Activated CD4-positive, alpha-beta memory T cell treated with anti-CD3 and anti-CD28 coated beads for 36 hours (primary cell): ENCODE measurements at regions not wholly inside any gene's neighbourhood (a gene's known extent, or its start where the extent isn't known, plus 50 kb on each side); places are given as distances from the start of the nearest gene placed in this dataset.
"Not testable (repeated sequence)": the region's sequence is repeated elsewhere in the genome, so short reads cannot be mapped to it uniquely, and the experiment has no call there.

Experiments
- CTCF ChIA-PET: fragments of 350-600 bp; sonication (Branson Sonifier 250); formaldehyde crosslinking; loops from one replicate; lab custom pipeline; 2021; ENCODE audit warnings: antibody characterized with exemption, inconsistent platforms; lab: Charles Lee
- POLR2A ChIA-PET: fragments of 350-600 bp; sonication (Branson Sonifier 250); formaldehyde crosslinking; loops from one replicate; lab custom pipeline; 2021; ENCODE audit warnings: antibody characterized with exemption; lab: Charles Lee
- DNase-seq: peaks from one replicate; pipeline ENCODE4 v3.0.0-alpha.2; 2020
- H3K27ac Mint-ChIP-seq: one replicate; pipeline ENCODE4 v1.8.0; 2021; ENCODE audit warnings: mixed read lengths
- H3K27me3 Mint-ChIP-seq: one replicate; pipeline ENCODE4 v1.8.0; 2021; ENCODE audit warnings: mixed read lengths
- H3K36me3 Mint-ChIP-seq: one replicate; pipeline ENCODE4 v1.8.0; 2021; ENCODE audit warnings: mixed read lengths
- H3K4me1 Mint-ChIP-seq: one replicate; pipeline ENCODE4 v1.8.0; 2021; ENCODE audit warnings: low read depth, mixed read lengths
- H3K4me3 Mint-ChIP-seq: one replicate; pipeline ENCODE4 v1.8.0; 2021; ENCODE audit warnings: mild to moderate bottlenecking, mixed read lengths
- H3K9me3 Mint-ChIP-seq: one replicate; pipeline ENCODE4 v1.8.0; 2021; ENCODE audit warnings: mixed read lengths
- intact Hi-C: fragments of 100-400 bp; cut with micrococcal nuclease; formaldehyde crosslinking; loops from one replicate; pipeline ENCODE4 v1.15.1; 2023

DNA sequence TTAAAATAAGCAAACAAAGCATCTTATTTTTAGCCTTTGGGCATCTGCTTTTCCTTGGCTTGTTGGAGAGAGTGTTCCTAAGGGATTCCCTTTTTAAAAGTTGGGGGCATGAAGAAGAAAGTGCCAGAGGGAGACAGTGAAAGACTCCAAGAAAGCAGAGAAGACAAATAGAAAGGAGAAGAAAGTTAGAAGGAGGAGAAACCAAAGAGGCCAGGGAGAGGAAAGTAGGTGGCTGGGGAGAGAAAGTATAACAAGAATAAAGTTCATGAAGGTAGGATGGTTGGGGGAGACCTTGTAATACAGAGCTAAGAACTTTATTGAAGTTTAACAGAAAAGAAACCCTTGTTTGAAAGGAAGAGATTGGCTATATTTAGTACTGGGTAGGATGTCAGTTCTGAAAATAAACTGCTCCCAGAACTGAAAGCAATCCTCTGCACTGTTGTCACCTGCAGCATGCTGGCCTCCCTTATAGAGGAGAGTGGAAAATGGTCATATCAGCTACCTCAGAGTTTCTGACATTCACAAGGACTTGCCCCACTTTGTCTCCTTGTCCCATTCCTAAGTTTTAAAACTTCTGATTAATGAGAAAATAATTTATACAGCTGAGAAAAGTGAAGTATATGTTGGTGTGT is 125.3 kb upstream of the VAMP7 start:
- ChIA-PET POLR2A (no interaction called here), CTCF (no interaction called here)
- peaks cover under 1% of the 10 kb centered on the region for H3K9me3 Mint-ChIP-seq
- DNase-seq, result no peak
- no peak overlapping the region for H3K4me3 Mint-ChIP-seq
- no peaks in the 10 kb centered on the region for H3K36me3 Mint-ChIP-seq
- H3K4me1 Mint-ChIP-seq, result no peaks in the 10 kb centered on the region
- H3K27me3 Mint-ChIP-seq, result no peaks in the 10 kb centered on the region
- intact Hi-C loops, result no loop called here
- H3K27ac Mint-ChIP-seq, result no peak overlapping the region

DNA sequence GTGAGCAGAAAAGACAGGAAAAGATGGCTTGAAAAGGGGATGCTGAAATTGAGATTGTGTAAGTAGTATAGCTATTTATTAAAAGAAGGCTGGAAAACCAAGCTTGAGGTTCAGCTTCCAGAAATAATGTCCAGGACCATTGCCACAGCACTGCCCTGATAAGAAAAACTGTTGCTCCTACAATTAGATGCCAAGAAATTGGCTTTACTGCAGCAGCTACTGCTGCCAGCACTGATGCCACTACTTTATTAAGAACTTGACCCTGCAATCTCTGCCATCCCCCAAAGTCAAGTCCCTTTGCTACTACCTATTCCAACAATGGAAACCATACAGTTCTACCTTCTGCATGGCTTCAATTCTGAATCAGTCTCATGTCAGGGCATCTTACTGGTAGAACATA is 130.0 kb upstream of the VAMP7 start:
- intact Hi-C loops, result no loop called here
- no peak overlapping the region for H3K4me3 Mint-ChIP-seq
- H3K27ac Mint-ChIP-seq, result no peak overlapping the region
- H3K36me3 Mint-ChIP-seq, result no peaks in the 10 kb centered on the region
- H3K9me3 Mint-ChIP-seq, result no peaks in the 10 kb centered on the region
- H3K4me1 Mint-ChIP-seq, result no peaks in the 10 kb centered on the region
- DNase-seq, result no peak
- ChIA-PET CTCF (no interaction called here), POLR2A (no interaction called here)
- no peaks in the 10 kb centered on the region for H3K27me3 Mint-ChIP-seq

DNA sequence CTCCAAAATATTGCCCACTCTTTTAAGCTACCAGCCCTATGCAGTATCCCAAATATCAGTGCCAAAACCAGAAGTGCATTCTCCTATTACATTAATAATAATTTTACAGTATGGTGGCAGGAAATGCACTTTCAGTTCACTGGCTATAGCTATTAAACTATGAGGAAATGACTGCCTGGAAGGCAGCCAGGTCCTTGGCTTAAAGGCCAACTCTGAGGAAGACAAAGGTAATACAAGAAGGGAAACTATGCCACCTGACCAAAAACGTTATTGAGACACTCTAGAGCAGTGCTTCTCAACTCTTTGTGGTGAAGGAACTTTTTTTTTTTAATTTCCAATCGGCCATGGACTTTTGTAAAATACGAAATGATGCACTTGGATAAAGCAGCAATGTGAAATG is 133.6 kb upstream of the VAMP7 start:
- Mint-ChIP-seq H3K4me1 (no peaks in the 10 kb centered on the region), H3K27ac (no peak overlapping the region), H3K27me3 (no peaks in the 10 kb centered on the region), H3K4me3 (no peak overlapping the region), H3K9me3 (peaks cover 2% of the 10 kb centered on the region), H3K36me3 (no peaks in the 10 kb centered on the region)
- ChIA-PET POLR2A (no interaction called here), CTCF (no interaction called here)
- intact Hi-C loops, result no loop called here
- no peak for DNase-seq

DNA sequence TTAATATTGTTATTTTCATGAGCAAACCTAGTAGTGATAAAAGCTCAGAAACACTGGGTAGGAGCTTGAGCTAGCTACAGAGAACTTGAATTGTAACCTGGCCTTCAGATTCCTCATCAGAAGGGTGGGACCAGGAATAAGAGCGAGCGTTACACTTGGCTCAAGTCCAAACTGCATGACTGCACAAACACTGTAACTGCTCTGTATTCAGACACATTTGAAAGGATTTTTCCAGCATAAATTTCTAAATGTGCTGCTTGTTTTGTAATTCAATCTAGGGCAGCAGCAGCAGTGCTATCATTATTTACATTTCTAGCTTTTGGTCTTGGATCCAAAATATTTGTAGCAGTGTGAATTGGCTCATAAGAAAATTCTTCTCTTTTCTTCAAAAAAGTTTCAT is 133.0 kb upstream of the TMLHE start:
- H3K36me3 Mint-ChIP-seq, result peaks cover 3% of the 10 kb centered on the region
- H3K27me3 Mint-ChIP-seq, result no peaks in the 10 kb centered on the region
- POLR2A ChIA-PET, result no interaction called here
- CTCF ChIA-PET, result no interaction called here
- H3K9me3 Mint-ChIP-seq, result peaks cover 9% of the 10 kb centered on the region
- H3K4me3 Mint-ChIP-seq, result no peak overlapping the region
- H3K27ac Mint-ChIP-seq, result no peak overlapping the region
- no peak for DNase-seq
- intact Hi-C loops, result no loop called here
- H3K4me1 Mint-ChIP-seq, result no peaks in the 10 kb centered on the region

DNA sequence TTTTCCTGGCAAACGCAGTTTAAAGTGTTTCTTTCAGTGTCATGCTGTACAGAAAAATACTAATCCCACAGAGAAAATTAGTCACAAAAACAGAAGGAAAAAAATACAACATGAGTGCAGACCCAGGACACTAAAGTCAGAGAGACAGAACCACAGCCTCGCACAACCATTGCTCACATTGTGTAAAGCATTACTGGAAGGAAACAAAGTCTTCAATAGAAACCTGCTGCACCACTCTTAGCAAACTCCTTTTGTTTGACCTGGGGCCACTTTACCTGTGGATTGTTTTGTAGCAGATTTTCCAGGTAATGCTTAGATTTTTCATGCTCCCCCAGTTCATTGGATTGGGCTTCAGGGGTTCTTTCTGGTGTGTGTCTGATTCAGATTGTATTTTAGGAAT is 131.8 kb upstream of the TMLHE start:
- peaks cover 13% of the 10 kb centered on the region for H3K9me3 Mint-ChIP-seq
- ChIA-PET CTCF (no interaction called here), POLR2A (no interaction called here)
- H3K27me3 Mint-ChIP-seq, result no peaks in the 10 kb centered on the region
- no peaks in the 10 kb centered on the region for H3K4me1 Mint-ChIP-seq
- H3K4me3 Mint-ChIP-seq, result no peak overlapping the region
- DNase-seq, result no peak
- peaks cover 4% of the 10 kb centered on the region for H3K36me3 Mint-ChIP-seq
- intact Hi-C loops, result no loop called here
- no peak overlapping the region for H3K27ac Mint-ChIP-seq

DNA sequence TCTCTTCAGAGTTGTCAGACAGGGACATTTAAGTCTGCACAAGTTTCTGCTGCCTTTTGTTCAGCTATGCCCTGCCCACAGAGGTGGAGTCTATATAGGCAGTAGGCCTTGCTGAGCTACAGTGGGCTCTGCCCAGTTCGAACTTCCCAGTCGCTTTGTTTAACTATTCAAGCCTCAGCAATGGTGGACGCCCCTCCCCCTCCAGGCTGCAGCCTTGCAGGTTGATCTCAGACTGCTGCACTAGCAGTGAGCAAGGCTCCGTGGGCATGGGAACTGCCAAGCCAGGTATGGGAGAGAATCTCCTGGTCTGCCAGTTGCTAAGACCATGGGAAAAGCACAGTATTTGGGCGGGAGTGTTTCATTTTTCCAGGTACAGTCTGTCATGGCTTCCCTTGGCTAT is 115.6 kb upstream of the TMLHE start:
- DNase-seq, H3K36me3 Mint-ChIP-seq, H3K4me3 Mint-ChIP-seq, POLR2A ChIA-PET, H3K4me1 Mint-ChIP-seq, CTCF ChIA-PET, H3K27ac Mint-ChIP-seq, intact Hi-C loops, H3K27me3 Mint-ChIP-seq: not testable (repeated sequence)
- H3K9me3 Mint-ChIP-seq, result peaks cover 17% of the 10 kb centered on the region

DNA sequence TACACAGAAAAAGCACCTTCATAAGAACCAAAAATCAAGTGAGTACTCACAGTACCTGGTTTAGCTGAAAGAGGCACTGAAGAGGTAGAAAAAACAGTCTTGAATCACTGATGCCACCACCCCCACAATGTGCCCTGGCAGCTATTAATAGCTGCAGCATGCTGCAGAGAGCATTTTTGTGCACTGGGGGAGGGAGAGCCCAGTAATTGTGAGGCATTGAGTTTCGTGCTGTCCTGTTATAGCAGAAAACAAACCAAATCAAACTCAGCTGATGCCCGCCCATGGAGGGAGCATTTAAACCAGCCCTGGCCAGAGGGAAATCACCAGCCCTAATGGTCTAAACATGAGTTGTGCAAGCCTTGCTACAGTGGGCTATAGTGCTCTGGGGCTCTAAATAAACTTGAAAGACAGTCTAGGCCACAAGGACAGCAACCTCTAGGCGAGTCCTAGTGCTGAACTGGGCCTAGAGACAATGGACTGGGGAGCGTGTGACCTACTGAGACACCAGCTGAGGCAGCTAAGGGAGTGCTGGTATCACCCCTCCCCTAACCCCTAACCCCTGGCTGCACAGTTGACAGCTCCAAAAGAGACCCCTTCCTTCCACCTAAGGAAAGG is 106.3 kb upstream of the TMLHE start:
- H3K4me3 Mint-ChIP-seq, result no peak overlapping the region
- no peaks in the 10 kb centered on the region for H3K27me3 Mint-ChIP-seq
- no peak overlapping the region for H3K27ac Mint-ChIP-seq
- H3K9me3 Mint-ChIP-seq, result peaks cover 13% of the 10 kb centered on the region
- no peaks in the 10 kb centered on the region for H3K36me3 Mint-ChIP-seq
- intact Hi-C loops, result no loop called here
- CTCF ChIA-PET, result no interaction called here
- no peaks in the 10 kb centered on the region for H3K4me1 Mint-ChIP-seq
- no peak for DNase-seq
- POLR2A ChIA-PET, result no interaction called here

DNA sequence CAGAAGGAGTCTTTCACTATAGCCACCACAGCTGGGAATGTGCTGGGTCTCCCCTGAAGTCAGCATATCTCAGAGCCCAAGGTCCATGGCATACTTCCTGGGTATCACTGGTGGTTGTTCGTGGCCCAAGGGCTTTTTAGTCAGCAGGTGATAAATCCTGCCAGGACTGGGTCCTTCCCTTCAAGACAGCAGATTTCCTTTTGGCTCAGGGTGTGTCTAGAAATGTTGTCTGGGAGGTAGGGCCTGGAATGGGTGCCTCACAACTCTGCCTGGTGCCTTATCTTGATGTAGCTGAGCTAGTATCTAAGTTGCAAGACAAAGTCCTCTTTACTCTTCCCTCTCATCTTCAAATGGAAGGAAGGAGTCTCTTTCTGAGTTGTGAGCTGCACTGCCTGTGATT is 102.4 kb upstream of the TMLHE start:
- Mint-ChIP-seq H3K27me3 (no peaks in the 10 kb centered on the region), H3K4me1 (no peaks in the 10 kb centered on the region), H3K27ac (no peak overlapping the region), H3K9me3 (peaks cover 30% of the 10 kb centered on the region), H3K4me3 (no peak overlapping the region), H3K36me3 (no peaks in the 10 kb centered on the region)
- ChIA-PET POLR2A (no interaction called here), CTCF (no interaction called here)
- intact Hi-C loops, result no loop called here
- DNase-seq, result no peak

DNA sequence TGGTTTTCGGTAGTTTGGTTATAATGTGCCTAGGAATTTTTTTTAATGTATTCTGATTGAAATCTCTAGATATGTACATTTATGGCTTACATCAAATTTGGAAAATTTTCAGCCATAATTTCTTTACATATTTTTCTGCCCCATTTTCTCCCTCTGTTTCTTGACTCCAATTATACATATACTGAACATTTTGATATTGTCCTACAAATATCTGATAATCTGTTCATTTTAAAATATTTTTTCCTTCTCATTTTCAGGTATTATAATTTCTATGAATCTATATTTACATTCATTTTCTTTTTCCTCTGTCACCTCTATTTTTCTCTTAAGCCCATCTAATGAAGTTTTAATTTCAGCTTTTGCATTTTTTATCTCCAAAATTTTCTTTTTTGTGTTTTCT is 82.7 kb upstream of the TMLHE start:
- Mint-ChIP-seq H3K27ac (no peak overlapping the region), H3K4me1 (no peaks in the 10 kb centered on the region), H3K36me3 (no peaks in the 10 kb centered on the region), H3K27me3 (no peaks in the 10 kb centered on the region), H3K9me3 (peaks cover 6% of the 10 kb centered on the region), H3K4me3 (no peak overlapping the region)
- POLR2A ChIA-PET, result no interaction called here
- CTCF ChIA-PET, result no interaction called here
- DNase-seq, result no peak
- intact Hi-C loops, result no loop called here

DNA sequence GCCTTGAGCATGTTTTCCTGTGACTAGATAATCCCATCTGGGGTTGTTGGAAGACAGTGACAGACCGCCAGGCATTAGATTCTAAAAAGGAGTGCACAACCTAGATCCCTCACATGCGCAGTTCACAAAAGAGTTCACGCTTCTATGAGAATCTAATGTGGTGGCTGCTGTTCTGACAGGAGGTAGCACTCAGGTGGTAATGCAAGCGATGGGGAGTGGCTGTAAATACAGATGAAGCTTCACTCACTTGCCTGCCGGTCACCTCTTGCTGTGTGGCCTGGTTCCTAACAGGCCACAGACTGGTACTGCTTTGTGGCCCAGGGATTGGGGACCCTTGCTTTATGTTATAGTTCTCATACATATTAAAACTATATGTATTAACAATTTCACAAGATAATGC is 81.9 kb upstream of the TMLHE start:
- Mint-ChIP-seq H3K27ac (no peak overlapping the region), H3K27me3 (no peaks in the 10 kb centered on the region), H3K9me3 (peaks cover 6% of the 10 kb centered on the region), H3K4me3 (no peak overlapping the region), H3K36me3 (no peaks in the 10 kb centered on the region), H3K4me1 (no peaks in the 10 kb centered on the region)
- intact Hi-C loops, result no loop called here
- ChIA-PET POLR2A (no interaction called here), CTCF (no interaction called here)
- no peak for DNase-seq

DNA sequence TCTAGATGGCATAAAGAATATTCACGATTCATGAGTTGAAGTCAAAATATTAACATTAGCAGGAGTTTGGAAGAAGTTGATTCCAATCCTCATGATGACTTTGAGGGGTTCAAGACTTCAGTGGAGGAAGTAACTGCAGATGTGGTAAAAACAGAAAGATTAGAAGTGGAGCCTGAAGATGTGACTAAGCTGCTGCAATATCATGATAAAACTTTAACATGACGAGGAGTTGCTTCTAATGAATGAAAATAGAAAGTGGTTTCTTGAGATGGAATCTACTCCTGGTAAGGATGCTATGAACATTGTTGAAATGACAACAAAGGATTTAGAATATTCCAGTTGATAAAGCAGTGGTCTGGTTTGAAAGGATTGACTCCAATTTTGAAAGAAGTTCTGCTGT is 70.1 kb upstream of the TMLHE start:
- H3K4me1 Mint-ChIP-seq, result peaks cover 8% of the 10 kb centered on the region
- no peaks in the 10 kb centered on the region for H3K36me3 Mint-ChIP-seq

DNA sequence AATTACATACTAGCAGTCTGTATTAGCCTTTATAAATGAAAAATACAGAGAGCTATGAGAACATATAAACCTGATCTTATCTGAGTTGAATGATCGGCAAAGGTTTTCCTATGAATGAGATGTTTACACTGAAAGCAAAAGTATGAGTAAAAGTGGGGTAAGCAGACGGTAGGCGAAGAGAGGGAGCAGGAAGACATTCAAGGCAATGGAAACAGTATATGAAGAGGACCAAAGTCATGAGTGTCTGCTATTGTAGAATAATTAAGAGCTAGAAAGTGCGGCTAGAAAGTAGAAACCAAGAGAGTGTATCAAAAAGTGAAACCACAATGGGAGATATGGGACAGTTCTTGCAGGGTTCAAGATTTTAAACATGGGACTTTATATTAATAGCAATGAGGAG is 67.0 kb upstream of the TMLHE start:
- Mint-ChIP-seq H3K27ac (no peak overlapping the region), H3K27me3 (no peaks in the 10 kb centered on the region), H3K4me3 (no peak overlapping the region), H3K9me3 (no peaks in the 10 kb centered on the region), H3K4me1 (peaks cover 8% of the 10 kb centered on the region), H3K36me3 (no peaks in the 10 kb centered on the region)
- no peak for DNase-seq
- intact Hi-C loops, result no loop called here
- ChIA-PET POLR2A (no interaction called here), CTCF (no interaction called here)

More for the DNA sequence above, 70.1 kb upstream of the TMLHE start:
- DNase-seq, result no peak
- ChIA-PET CTCF (no interaction called here), POLR2A (no interaction called here)
- no peaks in the 10 kb centered on the region for H3K27me3 Mint-ChIP-seq
- H3K4me3 Mint-ChIP-seq, result no peak overlapping the region
- intact Hi-C loops, result no loop called here
- no peaks in the 10 kb centered on the region for H3K9me3 Mint-ChIP-seq
- no peak overlapping the region for H3K27ac Mint-ChIP-seq

DNA sequence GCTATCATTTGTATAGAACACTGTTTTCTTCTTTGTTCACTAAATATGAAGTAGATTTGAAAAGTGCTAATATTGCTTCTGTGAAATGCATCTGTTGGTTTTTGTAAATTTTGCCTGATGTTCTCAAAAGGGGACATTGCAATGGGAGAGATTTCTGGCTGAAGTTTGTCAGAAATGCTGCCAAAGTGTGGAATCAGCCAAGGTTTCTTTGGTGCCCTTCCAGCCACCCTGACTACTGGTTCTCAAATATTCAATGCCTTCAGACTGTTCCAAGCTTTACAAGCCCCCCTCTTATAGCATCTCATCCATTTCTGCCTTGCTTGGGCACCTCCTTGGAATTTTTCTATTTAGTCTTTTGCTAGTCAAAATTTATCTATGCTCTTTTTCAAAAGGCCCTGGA is 60.6 kb upstream of the TMLHE start:
- Mint-ChIP-seq H3K27ac (no peak overlapping the region), H3K36me3 (no peaks in the 10 kb centered on the region), H3K9me3 (no peaks in the 10 kb centered on the region), H3K4me1 (no peaks in the 10 kb centered on the region), H3K27me3 (no peaks in the 10 kb centered on the region), H3K4me3 (no peak overlapping the region)
- no peak for DNase-seq
- intact Hi-C loops, result no loop called here
- ChIA-PET CTCF (no interaction called here), POLR2A (no interaction called here)
